Epithelial cell of proximal tubule (primary cell): ENCODE measurements at regions not wholly inside any gene's neighbourhood (a gene's known extent, or its start where the extent isn't known, plus 50 kb on each side); places are given as distances from the start of the nearest gene placed in this dataset.
A peak's percentile ranks its signal among the peaks of the same experiment; 100 is the strongest.
"Not testable (repeated sequence)": the region's sequence is repeated elsewhere in the genome, so short reads cannot be mapped to it uniquely, and the experiment has no call there.

Experiments used
- DNase-seq: peaks from one replicate; pipeline ENCODE4 v3.0.0-alpha.2; 2011; ENCODE audit warnings: low read depth
- H3K4me3 ChIP-seq: 2 replicates; pipeline ENCODE4 v1.5.1; 2011; ENCODE audit warnings: low read depth, mild to moderate bottlenecking, low read length
- CTCF ChIP-seq: conservative IDR thresholded peaks from 2 replicates; pipeline ENCODE4 v1.5.1; 2012; ENCODE audit warnings: low read depth, mild to moderate bottlenecking, low read length

DNA sequence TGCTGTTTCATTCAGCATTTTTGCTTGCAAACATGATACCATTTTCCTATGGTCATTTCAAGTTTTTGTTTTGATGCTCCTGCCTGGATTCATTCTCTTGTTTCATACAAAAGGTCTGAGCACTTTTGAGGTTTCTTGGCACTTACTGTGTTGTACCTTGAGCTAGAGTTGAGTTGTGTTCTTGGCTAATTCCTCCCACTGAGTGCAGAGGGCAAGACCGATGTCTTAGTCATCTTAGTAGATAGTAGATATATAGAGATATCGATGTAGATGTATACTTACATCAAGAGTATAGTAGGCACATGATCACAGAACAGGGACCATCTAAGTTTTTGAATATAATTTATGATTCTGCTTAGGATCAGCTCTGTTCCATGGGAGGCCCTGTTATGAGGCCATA, 366.6 kb downstream of the OSTF1 start:
- no peak overlapping the region for H3K4me3 ChIP-seq
- DNase-seq = no peak
- no peak for TF ChIP-seq CTCF

DNA sequence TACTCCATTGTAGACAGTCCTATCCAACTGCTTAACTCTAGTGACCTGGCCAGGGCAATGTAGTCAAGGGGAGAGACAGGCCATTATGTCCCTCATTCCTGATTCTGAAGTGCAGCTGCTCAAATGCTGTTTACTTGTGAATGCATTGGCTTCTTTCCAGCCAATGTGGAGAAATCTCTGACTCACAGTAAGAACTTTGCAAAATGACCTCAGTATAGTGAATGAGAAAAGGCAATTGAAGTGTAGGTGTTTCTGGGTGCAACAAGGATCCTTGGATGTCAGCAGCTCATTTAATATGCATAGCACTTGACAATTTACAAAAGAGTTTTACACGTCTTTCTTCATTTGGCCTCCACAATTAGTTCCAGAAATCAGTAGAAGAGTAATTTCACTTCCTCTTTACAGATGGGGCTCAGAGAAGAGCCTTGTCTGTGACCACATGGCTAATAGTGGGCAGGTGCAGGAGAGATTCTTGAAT, 367.2 kb downstream of the OSTF1 start:
- H3K4me3 ChIP-seq = no peak overlapping the region
- TF ChIP-seq CTCF = no peak
- peak; percentile 41 for DNase-seq

GRCh38 chr9:75456698-75457097, 368.4 kb downstream of the OSTF1 start:
- no peak for TF ChIP-seq CTCF
- DNase-seq = no peak
- H3K4me3 ChIP-seq = no peak overlapping the region

GRCh38 chr9:75457474-75458011, 369.2 kb downstream of the OSTF1 start:
- TF ChIP-seq CTCF = no peak
- H3K4me3 ChIP-seq = no peak overlapping the region
- DNase-seq = no peak

- not testable (repeated sequence) for DNase-seq
Measured at GRCh38 chr9:75459311-75459710, 371.0 kb downstream of the OSTF1 start.

DNA sequence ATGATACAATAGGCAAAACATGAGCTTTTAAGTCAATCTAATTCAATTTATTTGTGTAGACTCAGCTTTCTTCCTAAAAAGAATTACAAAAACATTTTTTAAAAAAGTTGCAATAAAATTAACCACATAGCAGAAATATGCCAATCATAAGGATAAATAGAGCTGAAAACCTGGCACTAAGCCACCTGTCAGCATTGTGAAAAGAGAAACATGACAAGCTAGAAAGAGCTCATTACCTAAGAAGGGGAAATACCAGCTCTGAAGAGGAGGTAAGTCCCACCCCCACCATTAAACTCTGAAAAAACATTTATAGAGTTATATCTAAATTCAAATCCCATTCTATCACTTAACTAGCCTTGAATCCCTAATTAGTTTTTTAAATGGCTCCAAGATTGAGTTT, 372.9 kb downstream of the OSTF1 start:
- no peak for TF ChIP-seq CTCF
- no peak overlapping the region for H3K4me3 ChIP-seq

More at GRCh38 chr9:75459311-75459710, 371.0 kb downstream of the OSTF1 start:
- H3K4me3 ChIP-seq = not testable (repeated sequence)

DNA sequence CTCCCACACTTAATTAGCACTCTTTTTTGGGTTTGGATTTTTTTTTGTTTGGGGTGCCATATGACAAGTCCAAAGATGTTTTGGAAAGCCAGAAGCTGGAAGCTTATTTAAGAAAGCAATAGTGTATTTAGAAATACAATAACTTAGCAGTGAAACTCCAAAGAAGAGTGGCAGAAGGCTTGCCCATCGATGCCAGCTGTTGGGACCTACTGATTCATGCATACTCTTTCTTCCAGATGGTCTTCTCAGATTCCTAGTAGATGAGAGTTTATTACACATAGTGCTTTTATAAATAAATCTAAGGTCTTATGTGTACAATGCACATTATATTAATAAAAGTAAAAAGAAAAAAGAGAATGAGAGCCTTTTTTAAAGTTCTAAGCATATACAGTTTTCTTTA, 374.6 kb downstream of the OSTF1 start:
- no peak overlapping the region for H3K4me3 ChIP-seq
- no peak for TF ChIP-seq CTCF
- DNase-seq = no peak

More for the DNA sequence above, 372.9 kb downstream of the OSTF1 start:
- DNase-seq = no peak
